Ascending aorta (tissue), 2 donors: ENCODE measurements at regions not wholly inside any gene's neighbourhood (a gene's known extent, or its start where the extent isn't known, plus 50 kb on each side); places are given as distances from the start of the nearest gene placed in this dataset.

Experiments
- DNase-seq, 2 donors: peaks; one replicate each; pipeline ENCODE4 v3.0.0-alpha.2; 2019; ENCODE audit warnings: low spot score in 2 of 2
- H3K27ac ChIP-seq, 2 donors: fragments of 200-600 bp; sonication (generic); one replicate each; pipeline ENCODE4 v1.5.1; 2016 to 2017; ENCODE audit warnings: mild to moderate bottlenecking in 1 of 2
- H3K27me3 ChIP-seq: fragments of 200-600 bp; sonication (generic); one replicate; pipeline ENCODE4 v1.5.1; 2017
- H3K36me3 ChIP-seq, 2 donors: fragments of 200-600 bp; sonication (generic); one replicate each; pipeline ENCODE4 v1.5.1; 2016
- H3K4me1 ChIP-seq, 2 donors: fragments of 200-600 bp; sonication (generic); one replicate each; pipeline ENCODE4 v1.5.1; 2016 to 2017; ENCODE audit warnings: mild to moderate bottlenecking in 1 of 2
- H3K4me3 ChIP-seq, 2 donors: fragments of 200-600 bp; sonication (generic); one replicate each; pipeline ENCODE4 v1.5.1; 2016 to 2017; ENCODE audit warnings: mild to moderate bottlenecking in 1 of 2
- H3K9me3 ChIP-seq, 2 donors: fragments of 200-600 bp; sonication (generic); one replicate each; pipeline ENCODE4 v1.5.1; 2016
- intact Hi-C: fragments of 100-400 bp; cut with DNase I; formaldehyde crosslinking; loops from one replicate; pipeline ENCODE4 v1.15.1; 2023
- TF ChIP-seq, protein P1 (sequence below), 3 experiments: fragments of 200-600 bp in 2 of 3; fragments of 450-650 bp in 1 of 3; sonication (generic) in 2 of 3; IDR thresholded peaks; one replicate each; pipeline ENCODE4 v1.5.1; 2016 to 2019; ENCODE audit warnings: antibody characterized with exemption in 3 of 3, mild to moderate bottlenecking in 1 of 3, moderate library complexity in 1 of 3

DNA sequence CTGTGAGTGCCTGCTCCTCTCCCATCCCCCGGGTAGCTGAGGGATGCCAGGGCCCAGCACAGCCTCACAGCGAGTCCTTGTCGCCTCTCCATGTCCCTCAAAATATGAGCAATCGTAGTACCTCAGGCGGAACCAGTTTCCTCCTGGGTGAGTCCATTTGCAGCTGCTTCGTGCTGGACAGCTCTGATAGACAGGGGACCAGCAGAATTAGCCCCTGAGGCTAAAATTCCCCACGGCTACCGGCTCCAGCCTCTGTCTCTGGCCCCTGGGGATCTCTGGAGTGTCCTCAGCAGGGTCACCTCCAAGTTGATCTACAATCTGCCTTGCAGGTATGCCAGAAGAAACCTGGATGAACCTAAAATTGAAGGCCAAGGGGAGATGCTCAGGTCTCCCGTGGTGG is 115.8 kb upstream of the FBXL7 start:
- no peak for DNase-seq
- Histone ChIP-seq H3K4me3 (no peak overlapping the region), H3K9me3 (no peaks in the 10 kb centered on the region), H3K36me3 (no peaks in the 10 kb centered on the region), H3K4me1 (no peaks in the 10 kb centered on the region), H3K27me3 (no peaks in the 10 kb centered on the region), H3K27ac (no peak overlapping the region)
- intact Hi-C loops, result loop anchor here (10.0 kb wide), 1 partner anchor 411 kb away; no protein-coding TSS in a partner anchor
- TF ChIP-seq, protein P1, sequence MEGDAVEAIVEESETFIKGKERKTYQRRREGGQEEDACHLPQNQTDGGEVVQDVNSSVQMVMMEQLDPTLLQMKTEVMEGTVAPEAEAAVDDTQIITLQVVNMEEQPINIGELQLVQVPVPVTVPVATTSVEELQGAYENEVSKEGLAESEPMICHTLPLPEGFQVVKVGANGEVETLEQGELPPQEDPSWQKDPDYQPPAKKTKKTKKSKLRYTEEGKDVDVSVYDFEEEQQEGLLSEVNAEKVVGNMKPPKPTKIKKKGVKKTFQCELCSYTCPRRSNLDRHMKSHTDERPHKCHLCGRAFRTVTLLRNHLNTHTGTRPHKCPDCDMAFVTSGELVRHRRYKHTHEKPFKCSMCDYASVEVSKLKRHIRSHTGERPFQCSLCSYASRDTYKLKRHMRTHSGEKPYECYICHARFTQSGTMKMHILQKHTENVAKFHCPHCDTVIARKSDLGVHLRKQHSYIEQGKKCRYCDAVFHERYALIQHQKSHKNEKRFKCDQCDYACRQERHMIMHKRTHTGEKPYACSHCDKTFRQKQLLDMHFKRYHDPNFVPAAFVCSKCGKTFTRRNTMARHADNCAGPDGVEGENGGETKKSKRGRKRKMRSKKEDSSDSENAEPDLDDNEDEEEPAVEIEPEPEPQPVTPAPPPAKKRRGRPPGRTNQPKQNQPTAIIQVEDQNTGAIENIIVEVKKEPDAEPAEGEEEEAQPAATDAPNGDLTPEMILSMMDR (IDR thresholded peaks at IDR 0.05), result no peak

DNA sequence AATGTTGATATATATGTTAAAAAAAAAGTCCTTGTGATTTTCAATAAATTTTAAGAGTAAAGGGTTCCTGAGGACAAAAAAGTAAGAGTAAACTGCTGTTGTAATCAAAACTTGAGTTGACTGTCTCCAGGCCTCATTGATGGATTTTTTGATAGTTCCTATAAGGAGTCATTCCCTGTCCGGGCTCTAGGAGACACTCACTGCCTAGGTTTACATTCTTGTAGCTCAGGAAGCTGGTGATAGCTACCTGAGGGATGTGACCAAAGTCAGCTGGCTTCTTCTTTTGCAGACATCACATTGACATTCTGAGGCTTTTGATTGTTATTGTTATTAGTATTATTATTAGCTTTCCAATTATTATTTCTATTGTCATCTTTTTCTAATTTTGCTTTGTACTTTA is 116.5 kb upstream of the FBXL7 start:
- Histone ChIP-seq H3K4me3 (no peak overlapping the region), H3K4me1 (no peaks in the 10 kb centered on the region), H3K9me3 (no peaks in the 10 kb centered on the region), H3K27me3 (no peaks in the 10 kb centered on the region), H3K27ac (no peak overlapping the region), H3K36me3 (no peaks in the 10 kb centered on the region)
- no peak for DNase-seq
- intact Hi-C loops, result loop anchor here (10.0 kb wide), 1 partner anchor 411 kb away; no protein-coding TSS in a partner anchor
- TF ChIP-seq, protein P1 (IDR thresholded peaks at IDR 0.05), result peak in 2 of 3 experiments; percentile 32 to 34

DNA sequence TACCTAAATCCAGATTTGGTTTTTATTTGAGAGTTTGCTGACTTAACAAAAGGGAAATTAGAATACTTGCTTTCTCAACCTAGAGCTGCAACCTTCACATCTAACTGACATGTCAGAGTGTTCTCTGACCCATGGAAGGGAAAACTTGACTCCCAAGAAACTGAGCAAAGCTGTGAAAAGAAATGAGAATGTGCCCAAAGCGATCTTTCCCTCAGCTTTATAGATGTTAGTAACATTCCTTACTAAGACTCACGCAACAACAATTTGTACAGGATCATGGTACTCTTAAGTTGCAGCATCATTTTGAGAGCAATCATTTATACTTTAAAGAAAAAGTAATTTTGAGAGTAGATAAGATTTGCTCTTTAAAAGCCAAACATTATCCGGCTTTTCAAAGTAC is 117.0 kb upstream of the FBXL7 start:
- no peak for DNase-seq
- TF ChIP-seq, protein P1 (IDR thresholded peaks at IDR 0.05), result no peak
- H3K27me3 ChIP-seq, result no peaks in the 10 kb centered on the region
- no peaks in the 10 kb centered on the region for H3K36me3 ChIP-seq
- no peak overlapping the region for H3K27ac ChIP-seq
- H3K4me3 ChIP-seq, result no peak overlapping the region
- intact Hi-C loops, result loop anchor here (10.0 kb wide), 1 partner anchor 412 kb away; no protein-coding TSS in a partner anchor
- no peaks in the 10 kb centered on the region for H3K9me3 ChIP-seq
- H3K4me1 ChIP-seq, result no peaks in the 10 kb centered on the region

DNA sequence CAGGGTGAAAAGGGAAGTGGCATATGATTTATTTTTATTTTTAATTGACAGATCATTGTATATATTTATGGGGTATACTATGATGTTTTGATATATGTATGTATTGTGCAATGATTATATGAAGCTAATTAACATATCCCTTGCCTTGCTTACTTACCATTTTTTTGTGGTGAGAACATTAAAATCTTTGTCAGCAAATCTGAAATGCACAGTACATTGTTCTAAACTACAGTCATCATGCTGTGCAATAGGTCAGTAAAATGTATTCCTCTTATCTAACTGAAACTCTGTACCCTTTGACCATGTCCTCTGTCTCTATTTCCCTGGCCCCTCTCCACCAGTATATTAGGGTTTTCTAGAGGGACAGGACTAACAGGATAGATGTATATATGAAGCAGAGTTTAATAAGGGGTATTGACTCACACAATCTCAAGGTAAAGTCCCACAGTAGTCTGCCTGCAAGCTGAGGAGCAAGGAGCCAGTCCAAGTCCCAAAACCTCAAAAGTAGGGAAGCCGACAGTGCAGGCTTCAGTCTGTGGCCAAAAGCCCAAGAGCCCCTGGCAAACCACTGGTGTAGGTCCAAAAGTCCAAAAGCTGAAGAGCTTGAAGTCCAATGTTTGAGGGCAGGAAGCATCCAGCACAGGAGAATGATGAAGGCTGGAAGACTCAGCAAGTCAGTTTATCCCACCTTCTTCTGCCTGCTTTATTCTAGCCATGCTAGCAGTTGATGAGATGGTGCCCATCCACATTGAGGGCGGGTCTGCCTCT is 122.2 kb upstream of the FBXL7 start:
- Histone ChIP-seq H3K36me3 (no peaks in the 10 kb centered on the region), H3K27me3 (no peaks in the 10 kb centered on the region), H3K4me1 (no peaks in the 10 kb centered on the region), H3K9me3 (no peaks in the 10 kb centered on the region), H3K27ac (no peak overlapping the region), H3K4me3 (no peak overlapping the region)
- TF ChIP-seq, protein P1 (IDR thresholded peaks at IDR 0.05), result no peak
- DNase-seq, result no peak
- intact Hi-C loops, result no loop called here

DNA sequence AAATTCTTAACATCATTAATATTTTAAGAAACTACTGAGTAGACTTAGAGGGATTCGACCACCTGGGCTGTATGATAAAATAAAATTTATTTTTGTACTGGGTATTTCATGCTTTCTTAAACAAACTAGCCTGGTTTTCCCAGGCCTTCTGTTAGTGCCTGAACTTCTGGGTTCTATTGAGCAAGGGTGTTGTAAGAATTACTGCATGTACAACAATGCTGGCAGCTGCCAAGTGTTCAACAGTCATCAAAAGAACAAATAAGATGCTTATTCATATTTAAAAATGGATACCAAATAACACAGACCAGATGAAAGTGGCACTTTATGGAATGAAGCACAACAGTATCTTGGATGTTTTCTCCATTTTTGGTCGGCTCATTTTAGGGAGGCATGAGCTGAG is 123.2 kb upstream of the FBXL7 start:
- TF ChIP-seq, protein P1 (IDR thresholded peaks at IDR 0.05), result no peak
- no peak overlapping the region for H3K4me3 ChIP-seq
- H3K4me1 ChIP-seq, result no peaks in the 10 kb centered on the region
- H3K36me3 ChIP-seq, result no peaks in the 10 kb centered on the region
- no peak overlapping the region for H3K27ac ChIP-seq
- no peaks in the 10 kb centered on the region for H3K9me3 ChIP-seq
- H3K27me3 ChIP-seq, result no peaks in the 10 kb centered on the region
- intact Hi-C loops, result no loop called here
- no peak for DNase-seq
